CD14-positive monocyte (primary cell): ENCODE measurements at regions not wholly inside any gene's neighbourhood (a gene's known extent, or its start where the extent isn't known, plus 50 kb on each side); places are given as distances from the start of the nearest gene placed in this dataset.

Experiments used
- DNase-seq, 3 donors: peaks; one replicate each; pipeline ENCODE4 v3.0.0-alpha.2; 2011 to 2022
- H2AFZ ChIP-seq: 2 replicates; pipeline ENCODE4 v1.6.0; 2012; ENCODE audit warnings: mild to moderate bottlenecking, low read depth, low read length, inconsistent platforms; ENCODE audit not compliant: insufficient read depth, poor library complexity, severe bottlenecking
- H3K27ac ChIP-seq, 2 donors: 1 replicate in 1 of 2; 2 replicates in 1 of 2; pipeline ENCODE4 v1.5.1; 2012 to 2013; ENCODE audit warnings: low read length in 2 of 2, control low read depth in 1 of 2, inconsistent platforms in 1 of 2, low read depth in 1 of 2, mild to moderate bottlenecking in 1 of 2
- H3K27me3 ChIP-seq, 2 donors: one replicate each; pipeline versions ENCODE4 v1.6.0 to v1.6.1; 2011 to 2013; ENCODE audit warnings: low read length in 2 of 2; ENCODE audit not compliant: control insufficient read depth in 2 of 2, insufficient read depth in 2 of 2
- H3K36me3 ChIP-seq, 2 donors: replicated peaks in 1 of 2; 1 replicate in 1 of 2; 2 replicates in 1 of 2; pipeline versions ENCODE4 v1.5.1 to v1.6.1; 2012 to 2013; ENCODE audit warnings: low read length in 2 of 2, control low read depth in 1 of 2, inconsistent platforms in 1 of 2, mild to moderate bottlenecking in 1 of 2; ENCODE audit not compliant: insufficient read depth in 2 of 2, control insufficient read depth in 1 of 2
- H3K4me1 ChIP-seq, 2 donors: 1 replicate in 1 of 2; 2 replicates in 1 of 2; pipeline versions ENCODE4 v1.5.1 to v1.6.1; 2012 to 2013; ENCODE audit warnings: low read length in 2 of 2, control low read depth in 1 of 2, inconsistent platforms in 1 of 2, mild to moderate bottlenecking in 1 of 2, moderate library complexity in 1 of 2; ENCODE audit not compliant: insufficient read depth in 2 of 2, control insufficient read depth in 1 of 2
- H3K4me2 ChIP-seq: replicated peaks from 2 replicates; pipeline ENCODE3; 2012; ENCODE audit warnings: low read length, moderate library complexity, mild to moderate bottlenecking; ENCODE audit not compliant: poor library complexity, severe bottlenecking; ENCODE audit errors: extremely low read depth
- H3K4me3 ChIP-seq, 3 experiments: fragments of 200-600 bp in 1 of 3; sonication (generic) in 1 of 3; replicated peaks in 1 of 3; 1 replicate in 2 of 3; 2 replicates in 1 of 3; pipeline ENCODE4 v1.5.1; 2011 to 2013; ENCODE audit warnings: low read length in 3 of 3, mild to moderate bottlenecking in 3 of 3, control low read depth in 2 of 3, low read depth in 2 of 3, inconsistent platforms in 1 of 3, moderate library complexity in 1 of 3
- H3K79me2 ChIP-seq: 2 replicates; pipeline ENCODE4 v1.6.0; 2012; ENCODE audit warnings: mild to moderate bottlenecking, control low read depth, inconsistent platforms, low read length, moderate library complexity; ENCODE audit not compliant: insufficient read depth
- H3K9ac ChIP-seq: 2 replicates; pipeline ENCODE4 v1.6.0; 2017; ENCODE audit warnings: low read length, mild to moderate bottlenecking; ENCODE audit not compliant: insufficient read depth, poor library complexity, severe bottlenecking
- H3K9me3 ChIP-seq, 2 donors: replicated peaks in 1 of 2; 1 replicate in 1 of 2; 2 replicates in 1 of 2; pipeline versions ENCODE4 v1.5.1 to v1.6.1; 2012 to 2013; ENCODE audit warnings: low read length in 2 of 2, control low read depth in 1 of 2; ENCODE audit not compliant: control insufficient read depth in 1 of 2, insufficient read depth in 1 of 2
- H4K20me1 ChIP-seq: 2 replicates; pipeline ENCODE4 v1.6.0; 2012; ENCODE audit warnings: mild to moderate bottlenecking, low read length, control low read depth, moderate library complexity; ENCODE audit not compliant: insufficient read depth
- H3K27ac Mint-ChIP-seq, 7 donors: one replicate each; pipeline ENCODE4 v1.8.0; 2020; ENCODE audit warnings: mild to moderate bottlenecking in 7 of 7, mixed read lengths in 7 of 7, moderate library complexity in 6 of 7, inconsistent platforms in 2 of 7
- H3K27me3 Mint-ChIP-seq, 3 donors: one replicate each; pipeline ENCODE4 v1.8.0; 2021 to 2022; ENCODE audit warnings: low read depth in 3 of 3, mild to moderate bottlenecking in 3 of 3, mixed read lengths in 3 of 3, moderate library complexity in 3 of 3, inconsistent platforms in 1 of 3
- H3K36me3 Mint-ChIP-seq, 2 donors: one replicate each; pipeline ENCODE4 v1.8.0; 2020; ENCODE audit warnings: mixed read lengths in 2 of 2, inconsistent platforms in 1 of 2, mild to moderate bottlenecking in 1 of 2
- H3K4me1 Mint-ChIP-seq: one replicate; pipeline ENCODE4 v1.8.0; 2020; ENCODE audit warnings: mild to moderate bottlenecking, mixed read lengths
- H3K4me3 Mint-ChIP-seq, 2 donors: one replicate each; pipeline ENCODE4 v1.8.0; 2020; ENCODE audit warnings: mild to moderate bottlenecking in 2 of 2, mixed read lengths in 2 of 2, moderate library complexity in 1 of 2
- H3K9me3 Mint-ChIP-seq, 7 donors: one replicate each; pipeline ENCODE4 v1.8.0; 2020 to 2022; ENCODE audit warnings: mixed read lengths in 7 of 7, mild to moderate bottlenecking in 6 of 7, moderate library complexity in 6 of 7, inconsistent platforms in 2 of 7
- WGBS: methylation state at CpG from one replicate; pipeline ENCODE4 v1.1.5; 2013; ENCODE audit warnings: missing lambda C conversion rate; ENCODE audit not compliant: insufficient coverage; 5-methylcytosine and 5-hydroxymethylcytosine counted together
- intact Hi-C, 2 donors: fragments of 100-400 bp; cut with micrococcal nuclease; formaldehyde crosslinking; loops; one replicate each; pipeline versions ENCODE4 v1.15.0 to v1.15.1; 2023
- TF ChIP-seq, protein P1 (sequence below): fragments of 200-600 bp; IDR thresholded peaks from one replicate; pipeline ENCODE4 v1.8.0; 2022; ENCODE audit warnings: antibody characterized with exemption, mild to moderate bottlenecking

DNA sequence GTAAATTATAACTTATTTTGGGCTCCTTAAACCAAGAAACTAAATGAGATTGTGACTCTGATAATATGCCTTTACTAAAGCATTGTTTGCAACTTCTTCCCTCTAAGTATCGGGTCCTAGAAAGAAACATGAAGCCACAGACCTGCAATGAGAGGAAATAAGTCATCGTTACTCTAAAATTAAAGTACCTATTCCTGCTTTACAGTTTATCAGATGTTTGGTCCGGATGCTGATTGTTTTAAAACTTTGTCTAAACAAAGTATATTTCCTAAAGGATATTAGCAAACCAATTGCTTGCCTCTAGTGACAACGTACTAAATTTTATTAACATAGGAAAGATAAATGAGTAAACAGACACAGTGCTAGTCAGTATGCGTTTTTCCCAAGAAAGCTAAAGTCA lies 216.8 kb downstream of the GJA1 start:
- Mint-ChIP-seq H3K4me3 (no peak overlapping the region), H3K36me3 (no peaks in the 10 kb centered on the region), H3K27me3 (no peaks in the 10 kb centered on the region), H3K9me3 (no peaks in the 10 kb centered on the region), H3K4me1 (peaks cover 23% of the 10 kb centered on the region), H3K27ac (no peak overlapping the region)
- no peak overlapping the region for H2AFZ ChIP-seq
- WGBS, result no CpG with 5 or more reads among the region's 5 CpGs
- H4K20me1 ChIP-seq, result no peaks in the 10 kb centered on the region
- peaks cover 2 to 15% of the 10 kb centered on the region in 2 donors for H3K4me1 ChIP-seq
- TF ChIP-seq, protein P1, sequence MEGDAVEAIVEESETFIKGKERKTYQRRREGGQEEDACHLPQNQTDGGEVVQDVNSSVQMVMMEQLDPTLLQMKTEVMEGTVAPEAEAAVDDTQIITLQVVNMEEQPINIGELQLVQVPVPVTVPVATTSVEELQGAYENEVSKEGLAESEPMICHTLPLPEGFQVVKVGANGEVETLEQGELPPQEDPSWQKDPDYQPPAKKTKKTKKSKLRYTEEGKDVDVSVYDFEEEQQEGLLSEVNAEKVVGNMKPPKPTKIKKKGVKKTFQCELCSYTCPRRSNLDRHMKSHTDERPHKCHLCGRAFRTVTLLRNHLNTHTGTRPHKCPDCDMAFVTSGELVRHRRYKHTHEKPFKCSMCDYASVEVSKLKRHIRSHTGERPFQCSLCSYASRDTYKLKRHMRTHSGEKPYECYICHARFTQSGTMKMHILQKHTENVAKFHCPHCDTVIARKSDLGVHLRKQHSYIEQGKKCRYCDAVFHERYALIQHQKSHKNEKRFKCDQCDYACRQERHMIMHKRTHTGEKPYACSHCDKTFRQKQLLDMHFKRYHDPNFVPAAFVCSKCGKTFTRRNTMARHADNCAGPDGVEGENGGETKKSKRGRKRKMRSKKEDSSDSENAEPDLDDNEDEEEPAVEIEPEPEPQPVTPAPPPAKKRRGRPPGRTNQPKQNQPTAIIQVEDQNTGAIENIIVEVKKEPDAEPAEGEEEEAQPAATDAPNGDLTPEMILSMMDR, result no peak
- no peak overlapping the region for H3K4me3 ChIP-seq
- no peak overlapping the region for H3K9ac ChIP-seq
- H3K9me3 ChIP-seq, result no peaks in the 10 kb centered on the region
- H3K27ac ChIP-seq, result no peak overlapping the region
- DNase-seq, result no peak
- no peaks in the 10 kb centered on the region for H3K27me3 ChIP-seq
- intact Hi-C loops, result no loop called here
- H3K4me2 ChIP-seq, result no peak overlapping the region
- no peaks in the 10 kb centered on the region for H3K79me2 ChIP-seq
- no peaks in the 10 kb centered on the region for H3K36me3 ChIP-seq

DNA sequence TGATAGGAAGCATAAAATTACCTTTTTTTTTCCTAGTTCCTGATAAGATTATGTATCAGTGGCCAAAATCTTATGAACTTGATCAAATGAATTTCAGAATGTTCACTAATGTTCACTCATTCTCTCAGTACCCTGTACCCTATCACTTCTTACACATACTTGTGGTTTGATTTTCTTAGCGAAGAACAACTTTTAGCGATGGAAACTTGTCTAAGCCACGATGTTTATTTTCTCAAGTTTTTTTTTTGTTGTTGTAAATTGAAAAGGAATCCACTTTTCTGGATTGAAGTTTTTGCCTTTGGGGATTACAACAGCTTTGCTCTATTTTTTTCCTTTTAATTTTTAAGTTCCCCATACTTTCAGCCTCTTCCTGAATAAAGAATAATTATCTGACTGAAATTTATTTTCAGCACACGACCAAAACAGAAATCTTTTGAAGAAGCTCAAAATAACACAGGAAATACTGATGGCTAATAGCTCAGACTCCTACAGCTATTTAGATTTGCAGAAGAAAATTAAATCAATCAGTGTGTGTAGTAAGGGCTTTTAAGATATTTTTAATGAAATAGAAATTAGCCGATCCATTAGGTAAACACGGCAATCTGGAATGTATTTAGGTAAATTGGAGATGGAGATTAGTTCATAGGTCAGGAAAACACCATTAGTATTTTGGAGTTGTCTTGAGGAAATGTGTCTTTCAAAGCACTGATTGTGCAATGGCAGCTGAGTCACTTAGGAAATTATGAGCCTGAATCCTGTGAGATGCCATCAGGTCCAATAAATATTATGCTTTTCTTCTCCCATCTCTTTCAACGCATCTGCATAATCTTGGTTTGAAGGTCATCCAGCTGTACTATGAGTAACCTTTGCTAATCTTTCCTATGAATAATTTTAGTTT lies 217.5 kb downstream of the GJA1 start:
- intact Hi-C loops, result no loop called here
- H3K27me3 Mint-ChIP-seq, result no peaks in the 10 kb centered on the region
- Histone ChIP-seq H3K36me3 (no peaks in the 10 kb centered on the region), H3K9me3 (no peaks in the 10 kb centered on the region), H3K4me1 (peaks cover 2 to 15% of the 10 kb centered on the region in 2 donors), H2AFZ (no peak overlapping the region), H3K9ac (no peak overlapping the region), H3K27ac (no peak overlapping the region), H3K79me2 (no peaks in the 10 kb centered on the region), H3K4me2 (no peak overlapping the region), H3K4me3 (no peak overlapping the region), H3K27me3 (no peaks in the 10 kb centered on the region), H4K20me1 (no peaks in the 10 kb centered on the region)
- TF ChIP-seq, protein P1, result no peak
- H3K27ac Mint-ChIP-seq, result no peak overlapping the region
- no peaks in the 10 kb centered on the region for H3K36me3 Mint-ChIP-seq
- no peaks in the 10 kb centered on the region for H3K9me3 Mint-ChIP-seq
- H3K4me3 Mint-ChIP-seq, result no peak overlapping the region
- H3K4me1 Mint-ChIP-seq, result peaks cover 23% of the 10 kb centered on the region
- WGBS, result 58% methylated on average over 2 of the region's 7 CpGs
- DNase-seq, result peak in 2 of 3 donors; percentile 6 to 46
